Lower lobe of right lung (tissue), 2 donors: ENCODE measurements at regions not wholly inside any gene's neighbourhood (a gene's known extent, or its start where the extent isn't known, plus 50 kb on each side); places are given as distances from the start of the nearest gene placed in this dataset.
A peak's percentile ranks its signal among the peaks of the same experiment; 100 is the strongest.

ENCODE experiments used
- ATAC-seq, 2 donors: fragments of 200-7000 bp; cut with Tn5 transposase; one replicate each; pipeline ENCODE4 v1.9.1; 2020 to 2022; ENCODE audit warnings: mild to moderate bottlenecking in 2 of 2, moderate library complexity in 2 of 2
- DNase-seq: peaks from one replicate; pipeline ENCODE4 v3.0.0-alpha.2; 2020
- H3K27ac ChIP-seq: fragments of 200-600 bp; one replicate; pipeline ENCODE4 v1.8.0; 2022
- H3K27me3 ChIP-seq: fragments of 200-600 bp; one replicate; pipeline ENCODE4 v1.8.0; 2022; ENCODE audit warnings: low read depth
- H3K36me3 ChIP-seq: fragments of 200-600 bp; one replicate; pipeline ENCODE4 v1.8.0; 2022; ENCODE audit warnings: mild to moderate bottlenecking
- H3K4me1 ChIP-seq: fragments of 200-600 bp; one replicate; pipeline ENCODE4 v1.8.0; 2022
- H3K4me3 ChIP-seq: fragments of 200-600 bp; one replicate; pipeline ENCODE4 v1.8.0; 2022; ENCODE audit warnings: mild to moderate bottlenecking
- H3K9me3 ChIP-seq: fragments of 200-600 bp; one replicate; pipeline ENCODE4 v1.8.0; 2022
- CTCF ChIP-seq: fragments of 200-600 bp; IDR thresholded peaks from one replicate; pipeline ENCODE4 v1.8.0; 2022; ENCODE audit warnings: antibody characterized with exemption, mild to moderate bottlenecking
- intact Hi-C: fragments of 100-400 bp; cut with DNase I; formaldehyde crosslinking; loops from one replicate; pipeline ENCODE4 v1.11.0; 2022
- donor health status: DM: no; HTN: yes; CAD: no; lungs with severe emphysema.

GRCh38 chr1:81699234-81699633 is 101.5 kb upstream of the ADGRL2 start:
- no peaks in the 10 kb centered on the region for H3K36me3 ChIP-seq
- no peak overlapping the region for H3K27ac ChIP-seq
- no peak overlapping the region for H3K4me3 ChIP-seq
- no peak for TF ChIP-seq CTCF
- no peak for DNase-seq
- intact Hi-C loops: no loop called here
- no peaks in the 10 kb centered on the region for H3K4me1 ChIP-seq
- H3K9me3 ChIP-seq: no peaks in the 10 kb centered on the region
- ATAC-seq: peak; percentile 85 to 92
- no peaks in the 10 kb centered on the region for H3K27me3 ChIP-seq

- no peaks in the 10 kb centered on the region for H3K4me1 ChIP-seq
- H3K4me3 ChIP-seq: no peak overlapping the region
- DNase-seq (no peak), ATAC-seq (peak; percentile 39 to 53)
- no peak overlapping the region for H3K27ac ChIP-seq
- H3K27me3 ChIP-seq: no peaks in the 10 kb centered on the region
- intact Hi-C loops: no loop called here
- no peaks in the 10 kb centered on the region for H3K9me3 ChIP-seq
- H3K36me3 ChIP-seq: no peaks in the 10 kb centered on the region
- no peak for TF ChIP-seq CTCF
These were observed 105.0 kb upstream of the ADGRL2 start for GRCh38 chr1:81695741-81696140.

DNA sequence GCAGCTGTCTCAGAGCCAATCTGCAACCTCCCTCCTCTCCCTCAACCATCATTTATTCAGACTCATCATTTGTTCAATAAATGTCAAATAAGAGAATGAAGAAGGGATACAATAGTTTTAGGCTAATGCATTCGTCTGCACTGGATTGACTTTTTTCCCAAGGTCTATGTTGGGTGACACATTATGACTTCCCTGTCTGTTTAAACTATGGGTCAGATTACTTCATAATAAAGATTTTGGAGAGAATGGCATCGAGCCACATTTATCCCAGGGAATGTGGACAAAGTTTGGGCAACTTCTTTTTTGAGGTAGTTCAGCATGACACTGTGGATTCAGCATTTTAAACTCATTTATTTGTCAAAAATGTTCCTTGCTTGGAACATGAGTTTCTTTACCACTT is 107.4 kb upstream of the ADGRL2 start:
- intact Hi-C loops: no loop called here
- no peak for ATAC-seq
- no peak overlapping the region for H3K27ac ChIP-seq

DNA sequence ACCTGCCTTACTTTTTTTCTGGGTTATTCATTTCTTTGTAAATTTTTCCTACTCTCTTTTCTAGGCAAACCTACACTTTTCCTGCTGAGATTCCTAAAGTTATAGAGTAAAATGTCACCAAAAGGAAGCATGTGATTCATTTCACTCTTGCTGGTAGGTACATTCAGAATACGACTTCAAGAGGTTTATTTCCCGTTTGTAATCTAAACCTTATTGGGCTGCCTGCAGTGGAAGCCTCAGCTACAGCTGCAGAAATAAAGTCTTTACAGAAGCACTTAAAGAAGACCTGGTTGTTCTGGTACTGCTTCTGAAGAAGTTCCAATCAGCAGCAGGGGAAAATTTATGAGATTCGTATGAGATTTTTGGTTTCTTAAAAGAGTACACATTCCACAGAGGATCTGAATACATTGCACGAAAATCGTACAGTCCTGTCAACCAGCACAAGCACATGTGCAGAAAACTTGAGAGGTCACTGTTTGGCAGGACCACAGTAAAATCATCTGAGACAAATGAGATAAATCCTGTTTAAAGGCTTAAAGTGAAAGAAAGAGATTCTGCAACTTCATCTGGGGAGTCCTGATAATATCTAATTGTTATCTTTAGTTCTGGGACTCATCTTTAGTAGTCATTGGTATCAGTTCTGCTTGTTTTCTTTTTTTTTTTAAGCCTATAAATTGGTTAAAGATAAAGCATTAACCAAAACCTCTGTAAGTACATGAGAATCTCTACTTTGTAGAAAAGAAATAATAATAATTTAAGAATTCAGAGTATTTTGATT is 109.9 kb upstream of the ADGRL2 start:
- ATAC-seq (no peak), DNase-seq (no peak)
- no peak overlapping the region for H3K27ac ChIP-seq
- H3K4me3 ChIP-seq: no peak overlapping the region
- H3K4me1 ChIP-seq: no peaks in the 10 kb centered on the region
- TF ChIP-seq CTCF: no peak
- no peaks in the 10 kb centered on the region for H3K36me3 ChIP-seq
- intact Hi-C loops: no loop called here
- H3K27me3 ChIP-seq: no peaks in the 10 kb centered on the region
- H3K9me3 ChIP-seq: no peaks in the 10 kb centered on the region

More for the DNA sequence above, 107.4 kb upstream of the ADGRL2 start:
- no peak for DNase-seq
- Histone ChIP-seq H3K27me3 (no peaks in the 10 kb centered on the region), H3K9me3 (no peaks in the 10 kb centered on the region), H3K4me3 (no peak overlapping the region), H3K4me1 (no peaks in the 10 kb centered on the region), H3K36me3 (no peaks in the 10 kb centered on the region)
- no peak for TF ChIP-seq CTCF

DNA sequence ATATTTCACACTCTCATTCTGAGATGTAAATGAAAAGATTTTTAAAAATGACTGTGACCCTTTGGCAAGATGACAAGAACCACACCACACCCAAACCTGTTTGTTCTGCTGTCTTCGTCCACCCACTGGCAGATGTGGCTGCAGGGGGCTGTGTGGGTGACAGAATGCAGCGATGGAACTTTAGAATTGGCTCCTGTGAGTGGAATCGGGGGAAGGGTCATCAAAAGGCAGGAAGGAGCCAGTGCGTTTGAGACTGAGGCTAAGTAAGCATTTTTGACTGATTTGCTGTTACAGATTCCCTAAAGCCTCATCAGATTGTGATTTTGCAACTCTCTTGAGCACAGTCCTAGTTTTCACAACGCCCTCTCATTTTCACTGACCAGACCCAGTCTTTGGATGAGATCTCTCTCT is 111.2 kb upstream of the ADGRL2 start:
- peak in 1 of 2 donors; percentile 59 for ATAC-seq
- Histone ChIP-seq H3K27ac (no peak overlapping the region), H3K9me3 (no peaks in the 10 kb centered on the region)

More for the DNA sequence above, 111.2 kb upstream of the ADGRL2 start:
- DNase-seq: no peak
- intact Hi-C loops: no loop called here
- no peak for TF ChIP-seq CTCF
- H3K36me3 ChIP-seq: no peaks in the 10 kb centered on the region
- no peaks in the 10 kb centered on the region for H3K4me1 ChIP-seq
- no peaks in the 10 kb centered on the region for H3K27me3 ChIP-seq
- H3K4me3 ChIP-seq: no peak overlapping the region
